ENCODE measurements at regions not wholly inside any gene's neighbourhood (a gene's known extent, or its start where the extent isn't known, plus 50 kb on each side); places are given as distances from the start of the nearest gene placed in this dataset.

GRCh38 chr2:126748188-126748760 lies 92.3 kb downstream of the GYPC start:
- H3K4me3 ChIP-seq (ENCODE audit: low read depth, low read length): no peak overlapping the region
- DNase-seq (ENCODE audit: low read depth): no peak
- no peak for TF ChIP-seq CTCF (IDR thresholded peaks at IDR 0.05; ENCODE audit: insufficient read depth, low read length, poor library complexity, severe bottlenecking)
- no peaks in the 10 kb centered on the region for H3K27me3 ChIP-seq (ENCODE audit: control insufficient read depth, insufficient read depth, low read length)
- no peaks in the 10 kb centered on the region for H3K36me3 ChIP-seq (ENCODE audit: control insufficient read depth, insufficient read depth, low read length)

- Histone ChIP-seq H3K4me3 (ENCODE audit: low read depth, low read length) (no peak overlapping the region), H3K36me3 (ENCODE audit: control insufficient read depth, insufficient read depth, low read length) (no peaks in the 10 kb centered on the region), H3K27me3 (ENCODE audit: control insufficient read depth, insufficient read depth, low read length) (no peaks in the 10 kb centered on the region)
- DNase-seq (ENCODE audit: low read depth): no peak
- TF ChIP-seq CTCF (IDR thresholded peaks at IDR 0.05; ENCODE audit: insufficient read depth, low read length, poor library complexity, severe bottlenecking): no peak
Measured at GRCh38 chr2:126748929-126749518, 93.1 kb downstream of the GYPC start.

- no peaks in the 10 kb centered on the region for H3K27me3 ChIP-seq (ENCODE audit: control insufficient read depth, insufficient read depth, low read length)
- TF ChIP-seq CTCF (IDR thresholded peaks at IDR 0.05; ENCODE audit: insufficient read depth, low read length, poor library complexity, severe bottlenecking): peak; percentile 7
- H3K36me3 ChIP-seq (ENCODE audit: control insufficient read depth, insufficient read depth, low read length): no peaks in the 10 kb centered on the region
- no peak overlapping the region for H3K4me3 ChIP-seq (ENCODE audit: low read depth, low read length)
- DNase-seq (ENCODE audit: low read depth): no peak
Measured at GRCh38 chr2:126749537-126749936, 93.6 kb downstream of the GYPC start.

GRCh38 chr2:126750506-126750905 lies 94.5 kb downstream of the GYPC start:
- TF ChIP-seq CTCF (IDR thresholded peaks at IDR 0.05; ENCODE audit: insufficient read depth, low read length, poor library complexity, severe bottlenecking): no peak
- H3K27me3 ChIP-seq (ENCODE audit: control insufficient read depth, insufficient read depth, low read length): no peaks in the 10 kb centered on the region
- H3K4me3 ChIP-seq (ENCODE audit: low read depth, low read length): no peak overlapping the region
- no peaks in the 10 kb centered on the region for H3K36me3 ChIP-seq (ENCODE audit: control insufficient read depth, insufficient read depth, low read length)
- no peak for DNase-seq (ENCODE audit: low read depth)

GRCh38 chr2:126751477-126751876 lies 95.5 kb downstream of the GYPC start:
- no peaks in the 10 kb centered on the region for H3K27me3 ChIP-seq (ENCODE audit: control insufficient read depth, insufficient read depth, low read length)
- no peak overlapping the region for H3K4me3 ChIP-seq (ENCODE audit: low read depth, low read length)
- no peak for DNase-seq (ENCODE audit: low read depth)
- no peak for TF ChIP-seq CTCF (IDR thresholded peaks at IDR 0.05; ENCODE audit: insufficient read depth, low read length, poor library complexity, severe bottlenecking)
- H3K36me3 ChIP-seq (ENCODE audit: control insufficient read depth, insufficient read depth, low read length): no peaks in the 10 kb centered on the region

GRCh38 chr2:126752876-126753275 lies 96.9 kb downstream of the GYPC start:
- no peak for DNase-seq (ENCODE audit: low read depth)
- Histone ChIP-seq H3K4me3 (ENCODE audit: low read depth, low read length) (no peak overlapping the region), H3K27me3 (ENCODE audit: control insufficient read depth, insufficient read depth, low read length) (no peaks in the 10 kb centered on the region), H3K36me3 (ENCODE audit: control insufficient read depth, insufficient read depth, low read length) (no peaks in the 10 kb centered on the region)
- no peak for TF ChIP-seq CTCF (IDR thresholded peaks at IDR 0.05; ENCODE audit: insufficient read depth, low read length, poor library complexity, severe bottlenecking)

All from kidney epithelial cell (primary cell).